ENCODE measurements at regions not wholly inside any gene's neighbourhood (a gene's known extent, or its start where the extent isn't known, plus 50 kb on each side); places are given as distances from the start of the nearest gene placed in this dataset.

DNA sequence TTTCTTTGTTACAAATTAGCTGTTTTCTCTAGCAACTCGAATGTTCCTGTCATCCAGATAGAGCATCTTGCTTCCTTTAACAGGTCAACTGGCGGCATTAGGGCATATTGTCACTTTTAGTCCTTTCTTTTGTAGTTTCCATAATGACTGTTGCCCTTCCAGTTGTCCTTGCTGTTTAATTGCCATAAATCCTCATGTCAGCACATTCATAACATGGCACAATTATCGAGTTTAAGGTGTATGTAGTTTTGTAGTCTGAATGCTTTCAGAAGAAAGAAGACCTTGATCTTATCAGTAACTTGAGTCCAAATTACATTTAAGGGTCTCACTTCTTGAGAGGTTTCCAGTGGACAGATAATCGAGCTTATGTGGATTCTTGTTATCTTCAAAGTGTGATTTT, 161.7 kb upstream of the CDH12 start:
- no peak for DNase-seq (ENCODE audit: low read depth, low spot score)
- no peak overlapping the region for H3K27ac ChIP-seq (ENCODE audit: low read length)
- intact Hi-C loops (cut with micrococcal nuclease; ENCODE audit: unreplicated experiment) (no loop called here), in situ Hi-C loops (cut with HindIII; ENCODE audit: low pct_unique_long_range_greater_than_20kb, low sequenced_read_pairs) (no loop called here)
- no peak for TF ChIP-seq SIN3A (IDR thresholded peaks at IDR 0.05; ENCODE audit: borderline replicate concordance, insufficient read depth, low read depth, low read length)
- TF ChIP-seq TCF7L2 (IDR thresholded peaks at IDR 0.05; ENCODE audit: low read depth, low read length): no peak
- TF ChIP-seq POLR2AphosphoS5 (IDR thresholded peaks at IDR 0.05; ENCODE audit: low read depth, low read length): no peak
- H3K9me3 ChIP-seq (ENCODE audit: control insufficient read depth, insufficient read depth, low read depth, low read length): no peaks in the 10 kb centered on the region
- H3K27me3 ChIP-seq (ENCODE audit: control insufficient read depth, insufficient read depth, low read length): no peaks in the 10 kb centered on the region
- POLR2A ChIA-PET: no interaction called here
- no peaks in the 10 kb centered on the region for H3K36me3 ChIP-seq (ENCODE audit: control insufficient read depth, insufficient read depth, low read length)
- H3K4me1 ChIP-seq (ENCODE audit: control insufficient read depth, insufficient read depth, low read length): no peaks in the 10 kb centered on the region
- no TSS peak for BruUV-seq (replicated peaks)
- CTCF ChIA-PET: no interaction called here
- ATAC-seq: no peak
- no peak overlapping the region for H3K4me3 ChIP-seq (ENCODE audit: low read depth in 2 of 2, low read length in 2 of 2)

DNA sequence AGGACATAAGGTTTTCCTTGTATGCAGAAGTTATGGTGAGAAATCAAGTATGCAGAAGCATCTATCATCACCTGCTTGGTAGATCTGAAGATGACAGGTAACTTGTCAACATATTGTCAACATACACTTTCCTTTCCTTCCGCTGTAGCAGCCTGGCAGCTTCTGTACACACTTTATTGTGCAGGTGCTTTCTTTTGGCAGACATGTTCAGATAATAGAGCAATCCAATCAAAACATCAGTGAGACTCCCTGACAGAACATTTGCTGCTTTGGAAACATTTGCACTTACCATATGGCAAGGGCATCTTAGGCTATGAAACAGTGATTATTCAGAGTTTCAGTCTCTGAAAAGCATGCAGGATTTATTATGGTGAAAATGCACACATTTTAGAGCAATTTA, 161.1 kb upstream of the CDH12 start:
- Histone ChIP-seq H3K27me3 (ENCODE audit: control insufficient read depth, insufficient read depth, low read length) (no peaks in the 10 kb centered on the region), H3K36me3 (ENCODE audit: control insufficient read depth, insufficient read depth, low read length) (no peaks in the 10 kb centered on the region), H3K4me1 (ENCODE audit: control insufficient read depth, insufficient read depth, low read length) (no peaks in the 10 kb centered on the region), H3K4me3 (ENCODE audit: low read depth in 2 of 2, low read length in 2 of 2) (no peak overlapping the region), H3K9me3 (ENCODE audit: control insufficient read depth, insufficient read depth, low read depth, low read length) (no peaks in the 10 kb centered on the region), H3K27ac (ENCODE audit: low read length) (no peak overlapping the region)
- DNase-seq (ENCODE audit: low read depth, low spot score) (no peak), ATAC-seq (no peak)
- intact Hi-C loops (cut with micrococcal nuclease; ENCODE audit: unreplicated experiment): no loop called here
- BruUV-seq (replicated peaks): no TSS peak
- TF ChIP-seq SIN3A (IDR thresholded peaks at IDR 0.05; ENCODE audit: borderline replicate concordance, insufficient read depth, low read depth, low read length): no peak
- TF ChIP-seq POLR2AphosphoS5 (IDR thresholded peaks at IDR 0.05; ENCODE audit: low read depth, low read length): no peak
- TF ChIP-seq, protein P1, sequence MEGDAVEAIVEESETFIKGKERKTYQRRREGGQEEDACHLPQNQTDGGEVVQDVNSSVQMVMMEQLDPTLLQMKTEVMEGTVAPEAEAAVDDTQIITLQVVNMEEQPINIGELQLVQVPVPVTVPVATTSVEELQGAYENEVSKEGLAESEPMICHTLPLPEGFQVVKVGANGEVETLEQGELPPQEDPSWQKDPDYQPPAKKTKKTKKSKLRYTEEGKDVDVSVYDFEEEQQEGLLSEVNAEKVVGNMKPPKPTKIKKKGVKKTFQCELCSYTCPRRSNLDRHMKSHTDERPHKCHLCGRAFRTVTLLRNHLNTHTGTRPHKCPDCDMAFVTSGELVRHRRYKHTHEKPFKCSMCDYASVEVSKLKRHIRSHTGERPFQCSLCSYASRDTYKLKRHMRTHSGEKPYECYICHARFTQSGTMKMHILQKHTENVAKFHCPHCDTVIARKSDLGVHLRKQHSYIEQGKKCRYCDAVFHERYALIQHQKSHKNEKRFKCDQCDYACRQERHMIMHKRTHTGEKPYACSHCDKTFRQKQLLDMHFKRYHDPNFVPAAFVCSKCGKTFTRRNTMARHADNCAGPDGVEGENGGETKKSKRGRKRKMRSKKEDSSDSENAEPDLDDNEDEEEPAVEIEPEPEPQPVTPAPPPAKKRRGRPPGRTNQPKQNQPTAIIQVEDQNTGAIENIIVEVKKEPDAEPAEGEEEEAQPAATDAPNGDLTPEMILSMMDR (IDR thresholded peaks at IDR 0.05): no peak
- TF ChIP-seq TCF7L2 (IDR thresholded peaks at IDR 0.05; ENCODE audit: low read depth, low read length): no peak
- TF ChIP-seq, protein P2, sequence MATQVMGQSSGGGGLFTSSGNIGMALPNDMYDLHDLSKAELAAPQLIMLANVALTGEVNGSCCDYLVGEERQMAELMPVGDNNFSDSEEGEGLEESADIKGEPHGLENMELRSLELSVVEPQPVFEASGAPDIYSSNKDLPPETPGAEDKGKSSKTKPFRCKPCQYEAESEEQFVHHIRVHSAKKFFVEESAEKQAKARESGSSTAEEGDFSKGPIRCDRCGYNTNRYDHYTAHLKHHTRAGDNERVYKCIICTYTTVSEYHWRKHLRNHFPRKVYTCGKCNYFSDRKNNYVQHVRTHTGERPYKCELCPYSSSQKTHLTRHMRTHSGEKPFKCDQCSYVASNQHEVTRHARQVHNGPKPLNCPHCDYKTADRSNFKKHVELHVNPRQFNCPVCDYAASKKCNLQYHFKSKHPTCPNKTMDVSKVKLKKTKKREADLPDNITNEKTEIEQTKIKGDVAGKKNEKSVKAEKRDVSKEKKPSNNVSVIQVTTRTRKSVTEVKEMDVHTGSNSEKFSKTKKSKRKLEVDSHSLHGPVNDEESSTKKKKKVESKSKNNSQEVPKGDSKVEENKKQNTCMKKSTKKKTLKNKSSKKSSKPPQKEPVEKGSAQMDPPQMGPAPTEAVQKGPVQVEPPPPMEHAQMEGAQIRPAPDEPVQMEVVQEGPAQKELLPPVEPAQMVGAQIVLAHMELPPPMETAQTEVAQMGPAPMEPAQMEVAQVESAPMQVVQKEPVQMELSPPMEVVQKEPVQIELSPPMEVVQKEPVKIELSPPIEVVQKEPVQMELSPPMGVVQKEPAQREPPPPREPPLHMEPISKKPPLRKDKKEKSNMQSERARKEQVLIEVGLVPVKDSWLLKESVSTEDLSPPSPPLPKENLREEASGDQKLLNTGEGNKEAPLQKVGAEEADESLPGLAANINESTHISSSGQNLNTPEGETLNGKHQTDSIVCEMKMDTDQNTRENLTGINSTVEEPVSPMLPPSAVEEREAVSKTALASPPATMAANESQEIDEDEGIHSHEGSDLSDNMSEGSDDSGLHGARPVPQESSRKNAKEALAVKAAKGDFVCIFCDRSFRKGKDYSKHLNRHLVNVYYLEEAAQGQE (IDR thresholded peaks at IDR 0.05; ENCODE audit: insufficient read depth in 1 of 2, low read depth in 2 of 2, low read length in 1 of 2): no peak
- CTCF ChIA-PET: no interaction called here
- in situ Hi-C loops (cut with HindIII; ENCODE audit: low pct_unique_long_range_greater_than_20kb, low sequenced_read_pairs): no loop called here
- POLR2A ChIA-PET: no interaction called here

DNA sequence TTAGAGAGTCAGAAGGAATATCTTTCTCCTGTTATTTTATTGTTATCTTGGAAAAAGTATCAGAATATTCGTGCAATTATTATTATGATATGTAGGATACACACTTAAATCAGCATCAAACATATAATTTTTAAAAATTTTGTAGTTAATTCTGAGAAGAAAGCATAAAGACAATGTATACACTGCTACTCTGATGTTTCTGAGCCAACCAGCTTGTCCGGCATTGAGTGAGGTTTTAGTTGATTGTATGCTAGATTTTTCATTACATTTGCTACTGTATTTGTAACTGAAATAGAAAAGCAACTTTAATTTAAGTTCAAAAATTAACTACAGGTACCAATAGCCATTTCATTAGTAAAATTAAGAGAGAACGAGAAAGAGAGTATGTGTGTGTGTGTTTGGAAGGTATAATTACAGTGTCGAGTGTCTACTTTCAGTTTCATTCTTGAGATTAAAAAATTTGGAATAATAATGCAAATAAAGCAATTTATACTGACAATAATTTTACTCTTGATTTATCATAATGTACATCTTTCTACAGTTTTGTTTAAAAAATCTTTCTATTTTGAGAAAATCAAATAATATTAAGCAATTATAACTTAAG, 160.4 kb upstream of the CDH12 start:
- Histone ChIP-seq H3K4me3 (ENCODE audit: low read depth in 2 of 2, low read length in 2 of 2) (peak overlapping the region; percentile 15 to 45), H3K36me3 (ENCODE audit: control insufficient read depth, insufficient read depth, low read length) (no peaks in the 10 kb centered on the region), H3K4me1 (ENCODE audit: control insufficient read depth, insufficient read depth, low read length) (no peaks in the 10 kb centered on the region), H3K27me3 (ENCODE audit: control insufficient read depth, insufficient read depth, low read length) (no peaks in the 10 kb centered on the region), H3K9me3 (ENCODE audit: control insufficient read depth, insufficient read depth, low read depth, low read length) (no peaks in the 10 kb centered on the region), H3K27ac (ENCODE audit: low read length) (no peak overlapping the region)
- TF ChIP-seq POLR2AphosphoS5 (IDR thresholded peaks at IDR 0.05; ENCODE audit: low read depth, low read length): no peak
- TF ChIP-seq, protein P1 (IDR thresholded peaks at IDR 0.05): no peak
- no peak for TF ChIP-seq SIN3A (IDR thresholded peaks at IDR 0.05; ENCODE audit: borderline replicate concordance, insufficient read depth, low read depth, low read length)
- TF ChIP-seq, protein P2 (IDR thresholded peaks at IDR 0.05; ENCODE audit: insufficient read depth in 1 of 2, low read depth in 2 of 2, low read length in 1 of 2): no peak
- TF ChIP-seq TCF7L2 (IDR thresholded peaks at IDR 0.05; ENCODE audit: low read depth, low read length): no peak
- DNase-seq (ENCODE audit: low read depth, low spot score): no peak
- CTCF ChIA-PET: no interaction called here
- no TSS peak for BruUV-seq (replicated peaks)
- POLR2A ChIA-PET: no interaction called here
- in situ Hi-C loops (cut with HindIII; ENCODE audit: low pct_unique_long_range_greater_than_20kb, low sequenced_read_pairs) (no loop called here), intact Hi-C loops (cut with micrococcal nuclease; ENCODE audit: unreplicated experiment) (no loop called here)
- ATAC-seq: no peak
